ENCODE measurements at regions not wholly inside any gene's neighbourhood (a gene's known extent, or its start where the extent isn't known, plus 50 kb on each side); places are given as distances from the start of the nearest gene placed in this dataset.

- H3K27me3 ChIP-seq, result no peaks in the 10 kb centered on the region
Measured at GRCh38 chr15:47292638-47293190, 424.6 kb upstream of the SEMA6D start.

GRCh38 chr15:47293466-47294162, 423.7 kb upstream of the SEMA6D start:
- no peaks in the 10 kb centered on the region for H3K9me3 ChIP-seq (replicated peaks in 1 of 3)
- WGBS, 4 donors, result 53 to 60% (median 57%) methylated on average over 6 of the region's 6 CpGs
- peak in 3 of 7 donors; percentile 17 to 54 (median 45) for DNase-seq
- no peak overlapping the region for H3K27ac ChIP-seq
- intact Hi-C loops (cut with DNase I), result no loop called here
- no peaks in the 10 kb centered on the region for H3K36me3 ChIP-seq (replicated peaks in 1 of 2)
- no peaks in the 10 kb centered on the region for H3K4me1 ChIP-seq (replicated peaks in 1 of 2)
- no peak for TF ChIP-seq CTCF (IDR thresholded peaks at IDR 0.05)
- TF ChIP-seq POLR2A (IDR thresholded peaks at IDR 0.05), result no peak
- H3K27me3 ChIP-seq, result no peaks in the 10 kb centered on the region
- no peak overlapping the region for H3K4me3 ChIP-seq

More at GRCh38 chr15:47292638-47293190, 424.6 kb upstream of the SEMA6D start:
- 72 to 83% (median 77%) methylated on average over 6 of the region's 6 CpGs for WGBS, 4 donors
- no peak for TF ChIP-seq POLR2A (IDR thresholded peaks at IDR 0.05)
- no peak for TF ChIP-seq CTCF (IDR thresholded peaks at IDR 0.05)
- no peak overlapping the region for H3K27ac ChIP-seq
- H3K4me3 ChIP-seq, result no peak overlapping the region
- no peak for DNase-seq
- H3K4me1 ChIP-seq (replicated peaks in 1 of 2), result no peaks in the 10 kb centered on the region
- intact Hi-C loops (cut with DNase I), result no loop called here
- no peaks in the 10 kb centered on the region for H3K36me3 ChIP-seq (replicated peaks in 1 of 2)
- H3K9me3 ChIP-seq (replicated peaks in 1 of 3), result no peaks in the 10 kb centered on the region

- no peaks in the 10 kb centered on the region for H3K4me1 ChIP-seq (replicated peaks in 1 of 2)
- no peaks in the 10 kb centered on the region for H3K36me3 ChIP-seq (replicated peaks in 1 of 2)
- no peak overlapping the region for H3K27ac ChIP-seq
- no peak overlapping the region for H3K4me3 ChIP-seq
- no peaks in the 10 kb centered on the region for H3K27me3 ChIP-seq
- intact Hi-C loops (cut with DNase I), result no loop called here
- DNase-seq, result no peak
- TF ChIP-seq CTCF (IDR thresholded peaks at IDR 0.05), result no peak
- TF ChIP-seq POLR2A (IDR thresholded peaks at IDR 0.05), result no peak
- 65 to 80% (median 76%) methylated on average over 3 of the region's 3 CpGs for WGBS, 4 donors
- H3K9me3 ChIP-seq (replicated peaks in 1 of 3), result no peaks in the 10 kb centered on the region
Measured at GRCh38 chr15:47294765-47295259, 422.5 kb upstream of the SEMA6D start.

GRCh38 chr15:47296881-47297280, 420.4 kb upstream of the SEMA6D start:
- Histone ChIP-seq H3K27ac (no peak overlapping the region), H3K9me3 (replicated peaks in 1 of 3) (no peaks in the 10 kb centered on the region), H3K36me3 (replicated peaks in 1 of 2) (no peaks in the 10 kb centered on the region), H3K4me3 (no peak overlapping the region), H3K4me1 (replicated peaks in 1 of 2) (no peaks in the 10 kb centered on the region), H3K27me3 (no peaks in the 10 kb centered on the region)
- WGBS, 4 donors, result 55 to 67% (median 59%) methylated on average over 4 of the region's 4 CpGs
- no peak for TF ChIP-seq CTCF (IDR thresholded peaks at IDR 0.05)
- intact Hi-C loops (cut with DNase I), result no loop called here
- peak in 1 of 7 donors; percentile 22 for DNase-seq

All from adrenal gland (tissue), 9 donors.